CD14-positive monocyte (primary cell): ENCODE measurements at regions not wholly inside any gene's neighbourhood (a gene's known extent, or its start where the extent isn't known, plus 50 kb on each side); places are given as distances from the start of the nearest gene placed in this dataset.

ENCODE experiments used
- DNase-seq, 3 donors: peaks; one replicate each; pipeline ENCODE4 v3.0.0-alpha.2; 2011 to 2022
- H2AFZ ChIP-seq: 2 replicates; pipeline ENCODE4 v1.6.0; 2012; ENCODE audit warnings: mild to moderate bottlenecking, low read depth, low read length, inconsistent platforms; ENCODE audit not compliant: insufficient read depth, poor library complexity, severe bottlenecking
- H3K27ac ChIP-seq, 2 donors: 1 replicate in 1 of 2; 2 replicates in 1 of 2; pipeline ENCODE4 v1.5.1; 2012 to 2013; ENCODE audit warnings: low read length in 2 of 2, control low read depth in 1 of 2, inconsistent platforms in 1 of 2, low read depth in 1 of 2, mild to moderate bottlenecking in 1 of 2
- H3K27me3 ChIP-seq, 2 donors: one replicate each; pipeline versions ENCODE4 v1.6.0 to v1.6.1; 2011 to 2013; ENCODE audit warnings: low read length in 2 of 2; ENCODE audit not compliant: control insufficient read depth in 2 of 2, insufficient read depth in 2 of 2
- H3K36me3 ChIP-seq, 2 donors: replicated peaks in 1 of 2; 1 replicate in 1 of 2; 2 replicates in 1 of 2; pipeline versions ENCODE4 v1.5.1 to v1.6.1; 2012 to 2013; ENCODE audit warnings: low read length in 2 of 2, control low read depth in 1 of 2, inconsistent platforms in 1 of 2, mild to moderate bottlenecking in 1 of 2; ENCODE audit not compliant: insufficient read depth in 2 of 2, control insufficient read depth in 1 of 2
- H3K4me1 ChIP-seq, 2 donors: 1 replicate in 1 of 2; 2 replicates in 1 of 2; pipeline versions ENCODE4 v1.5.1 to v1.6.1; 2012 to 2013; ENCODE audit warnings: low read length in 2 of 2, control low read depth in 1 of 2, inconsistent platforms in 1 of 2, mild to moderate bottlenecking in 1 of 2, moderate library complexity in 1 of 2; ENCODE audit not compliant: insufficient read depth in 2 of 2, control insufficient read depth in 1 of 2
- H3K4me2 ChIP-seq: replicated peaks from 2 replicates; pipeline ENCODE3; 2012; ENCODE audit warnings: low read length, moderate library complexity, mild to moderate bottlenecking; ENCODE audit not compliant: poor library complexity, severe bottlenecking; ENCODE audit errors: extremely low read depth
- H3K4me3 ChIP-seq, 3 experiments: fragments of 200-600 bp in 1 of 3; sonication (generic) in 1 of 3; replicated peaks in 1 of 3; 1 replicate in 2 of 3; 2 replicates in 1 of 3; pipeline ENCODE4 v1.5.1; 2011 to 2013; ENCODE audit warnings: low read length in 3 of 3, mild to moderate bottlenecking in 3 of 3, control low read depth in 2 of 3, low read depth in 2 of 3, inconsistent platforms in 1 of 3, moderate library complexity in 1 of 3
- H3K79me2 ChIP-seq: 2 replicates; pipeline ENCODE4 v1.6.0; 2012; ENCODE audit warnings: mild to moderate bottlenecking, control low read depth, inconsistent platforms, low read length, moderate library complexity; ENCODE audit not compliant: insufficient read depth
- H3K9ac ChIP-seq: 2 replicates; pipeline ENCODE4 v1.6.0; 2017; ENCODE audit warnings: low read length, mild to moderate bottlenecking; ENCODE audit not compliant: insufficient read depth, poor library complexity, severe bottlenecking
- H3K9me3 ChIP-seq, 2 donors: replicated peaks in 1 of 2; 1 replicate in 1 of 2; 2 replicates in 1 of 2; pipeline versions ENCODE4 v1.5.1 to v1.6.1; 2012 to 2013; ENCODE audit warnings: low read length in 2 of 2, control low read depth in 1 of 2; ENCODE audit not compliant: control insufficient read depth in 1 of 2, insufficient read depth in 1 of 2
- H4K20me1 ChIP-seq: 2 replicates; pipeline ENCODE4 v1.6.0; 2012; ENCODE audit warnings: mild to moderate bottlenecking, low read length, control low read depth, moderate library complexity; ENCODE audit not compliant: insufficient read depth
- H3K27ac Mint-ChIP-seq, 7 donors: one replicate each; pipeline ENCODE4 v1.8.0; 2020; ENCODE audit warnings: mild to moderate bottlenecking in 7 of 7, mixed read lengths in 7 of 7, moderate library complexity in 6 of 7, inconsistent platforms in 2 of 7
- H3K27me3 Mint-ChIP-seq, 3 donors: one replicate each; pipeline ENCODE4 v1.8.0; 2021 to 2022; ENCODE audit warnings: low read depth in 3 of 3, mild to moderate bottlenecking in 3 of 3, mixed read lengths in 3 of 3, moderate library complexity in 3 of 3, inconsistent platforms in 1 of 3
- H3K36me3 Mint-ChIP-seq, 2 donors: one replicate each; pipeline ENCODE4 v1.8.0; 2020; ENCODE audit warnings: mixed read lengths in 2 of 2, inconsistent platforms in 1 of 2, mild to moderate bottlenecking in 1 of 2
- H3K4me1 Mint-ChIP-seq: one replicate; pipeline ENCODE4 v1.8.0; 2020; ENCODE audit warnings: mild to moderate bottlenecking, mixed read lengths
- H3K4me3 Mint-ChIP-seq, 2 donors: one replicate each; pipeline ENCODE4 v1.8.0; 2020; ENCODE audit warnings: mild to moderate bottlenecking in 2 of 2, mixed read lengths in 2 of 2, moderate library complexity in 1 of 2
- H3K9me3 Mint-ChIP-seq, 7 donors: one replicate each; pipeline ENCODE4 v1.8.0; 2020 to 2022; ENCODE audit warnings: mixed read lengths in 7 of 7, mild to moderate bottlenecking in 6 of 7, moderate library complexity in 6 of 7, inconsistent platforms in 2 of 7
- WGBS: methylation state at CpG from one replicate; pipeline ENCODE4 v1.1.5; 2013; ENCODE audit warnings: missing lambda C conversion rate; ENCODE audit not compliant: insufficient coverage; 5-methylcytosine and 5-hydroxymethylcytosine counted together
- intact Hi-C, 2 donors: fragments of 100-400 bp; cut with micrococcal nuclease; formaldehyde crosslinking; loops; one replicate each; pipeline versions ENCODE4 v1.15.0 to v1.15.1; 2023
- TF ChIP-seq, protein P1 (sequence below): fragments of 200-600 bp; IDR thresholded peaks from one replicate; pipeline ENCODE4 v1.8.0; 2022; ENCODE audit warnings: antibody characterized with exemption, mild to moderate bottlenecking

GRCh38 chr2:204257781-204258180 is 287.5 kb upstream of the PARD3B start:
- Mint-ChIP-seq H3K4me1 (peaks cover 24% of the 10 kb centered on the region), H3K36me3 (no peaks in the 10 kb centered on the region), H3K27me3 (peaks cover 0 to 11% (median 3%) of the 10 kb centered on the region in 3 donors), H3K9me3 (no peaks in the 10 kb centered on the region), H3K4me3 (no peak overlapping the region), H3K27ac (peak overlapping the region in 3 of 7 donors; percentile 1 to 82 (median 26))
- H3K4me2 ChIP-seq = no peak overlapping the region
- H2AFZ ChIP-seq = no peak overlapping the region
- H3K27ac ChIP-seq = peak overlapping the region in 1 of 2 donors; percentile 71
- H3K27me3 ChIP-seq = no peaks in the 10 kb centered on the region
- TF ChIP-seq, protein P1, sequence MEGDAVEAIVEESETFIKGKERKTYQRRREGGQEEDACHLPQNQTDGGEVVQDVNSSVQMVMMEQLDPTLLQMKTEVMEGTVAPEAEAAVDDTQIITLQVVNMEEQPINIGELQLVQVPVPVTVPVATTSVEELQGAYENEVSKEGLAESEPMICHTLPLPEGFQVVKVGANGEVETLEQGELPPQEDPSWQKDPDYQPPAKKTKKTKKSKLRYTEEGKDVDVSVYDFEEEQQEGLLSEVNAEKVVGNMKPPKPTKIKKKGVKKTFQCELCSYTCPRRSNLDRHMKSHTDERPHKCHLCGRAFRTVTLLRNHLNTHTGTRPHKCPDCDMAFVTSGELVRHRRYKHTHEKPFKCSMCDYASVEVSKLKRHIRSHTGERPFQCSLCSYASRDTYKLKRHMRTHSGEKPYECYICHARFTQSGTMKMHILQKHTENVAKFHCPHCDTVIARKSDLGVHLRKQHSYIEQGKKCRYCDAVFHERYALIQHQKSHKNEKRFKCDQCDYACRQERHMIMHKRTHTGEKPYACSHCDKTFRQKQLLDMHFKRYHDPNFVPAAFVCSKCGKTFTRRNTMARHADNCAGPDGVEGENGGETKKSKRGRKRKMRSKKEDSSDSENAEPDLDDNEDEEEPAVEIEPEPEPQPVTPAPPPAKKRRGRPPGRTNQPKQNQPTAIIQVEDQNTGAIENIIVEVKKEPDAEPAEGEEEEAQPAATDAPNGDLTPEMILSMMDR = no peak
- H3K4me3 ChIP-seq = no peak overlapping the region
- H3K9me3 ChIP-seq = no peaks in the 10 kb centered on the region
- H3K79me2 ChIP-seq = no peaks in the 10 kb centered on the region
- DNase-seq = no peak
- H3K4me1 ChIP-seq = peaks cover 27 to 34% of the 10 kb centered on the region in 2 donors
- 96% methylated on average over 4 of the region's 5 CpGs for WGBS
- no peaks in the 10 kb centered on the region for H4K20me1 ChIP-seq
- H3K9ac ChIP-seq = no peak overlapping the region
- intact Hi-C loops = no loop called here
- no peaks in the 10 kb centered on the region for H3K36me3 ChIP-seq

- H3K4me1 Mint-ChIP-seq = peaks cover 24% of the 10 kb centered on the region
- H3K36me3 ChIP-seq = no peaks in the 10 kb centered on the region
- H3K9me3 Mint-ChIP-seq = no peaks in the 10 kb centered on the region
- no peaks in the 10 kb centered on the region for H4K20me1 ChIP-seq
- no peak overlapping the region for H3K4me3 Mint-ChIP-seq
- H3K4me1 ChIP-seq = peaks cover 27 to 34% of the 10 kb centered on the region in 2 donors
- H3K4me3 ChIP-seq = no peak overlapping the region
- DNase-seq = no peak
- intact Hi-C loops = no loop called here
- no peaks in the 10 kb centered on the region for H3K27me3 ChIP-seq
- TF ChIP-seq, protein P1 = no peak
- no peaks in the 10 kb centered on the region for H3K36me3 Mint-ChIP-seq
- H3K4me2 ChIP-seq = no peak overlapping the region
- no peak overlapping the region for H2AFZ ChIP-seq
- peaks cover 3 to 16% (median 4%) of the 10 kb centered on the region in 3 donors for H3K27me3 Mint-ChIP-seq
- H3K27ac ChIP-seq = no peak overlapping the region
- no peak overlapping the region for H3K9ac ChIP-seq
- H3K9me3 ChIP-seq = no peaks in the 10 kb centered on the region
- no peaks in the 10 kb centered on the region for H3K79me2 ChIP-seq
- no peak overlapping the region for H3K27ac Mint-ChIP-seq
These were observed 286.4 kb upstream of the PARD3B start for GRCh38 chr2:204258890-204259289.
